ENCODE measurements at regions not wholly inside any gene's neighbourhood (a gene's known extent, or its start where the extent isn't known, plus 50 kb on each side); places are given as distances from the start of the nearest gene placed in this dataset.
"Not testable (repeated sequence)": the region's sequence is repeated elsewhere in the genome, so short reads cannot be mapped to it uniquely, and the experiment has no call there.

- no peak for DNase-seq (ENCODE audit: low spot score)
Observed at GRCh38 chr4:10811991-10812390, 127.4 kb upstream of the CLNK start.

- no peak for DNase-seq (ENCODE audit: low spot score)
Observed at GRCh38 chr4:10810411-10810810, 125.8 kb upstream of the CLNK start.

GRCh38 chr4:10809905-10810304 lies 125.3 kb upstream of the CLNK start:
- no peak for DNase-seq (ENCODE audit: low spot score)

- no peak for DNase-seq (ENCODE audit: low spot score)
Observed at GRCh38 chr4:10808591-10808990, 124.0 kb upstream of the CLNK start.

GRCh38 chr4:10806953-10807645 lies 122.5 kb upstream of the CLNK start:
- DNase-seq (ENCODE audit: low spot score): no peak

GRCh38 chr4:10803713-10804343 lies 119.3 kb upstream of the CLNK start:
- no peak for DNase-seq (ENCODE audit: low spot score)

- DNase-seq (ENCODE audit: low spot score): no peak
Observed at GRCh38 chr4:10787365-10787764, 102.8 kb upstream of the CLNK start.

GRCh38 chr4:10784621-10785020 lies 100.1 kb upstream of the CLNK start:
- no peak for DNase-seq (ENCODE audit: low spot score)

- no peak for DNase-seq (ENCODE audit: low spot score)
Observed at GRCh38 chr4:10783351-10783750, 98.8 kb upstream of the CLNK start.

- no peak for DNase-seq (ENCODE audit: low spot score)
Observed at GRCh38 chr4:10781805-10782204, 97.2 kb upstream of the CLNK start.

- DNase-seq (ENCODE audit: low spot score): not testable (repeated sequence)
Observed at GRCh38 chr4:10780803-10781202, 96.2 kb upstream of the CLNK start.

- not testable (repeated sequence) for DNase-seq (ENCODE audit: low spot score)
Observed at GRCh38 chr4:10775132-10775531, 90.6 kb upstream of the CLNK start.

GRCh38 chr4:10773656-10774055 lies 89.1 kb upstream of the CLNK start:
- no peak for DNase-seq (ENCODE audit: low spot score)

- no peak for DNase-seq (ENCODE audit: low spot score)
Observed at GRCh38 chr4:10773010-10773409, 88.4 kb upstream of the CLNK start.

GRCh38 chr4:10765386-10765785 lies 80.8 kb upstream of the CLNK start:
- DNase-seq (ENCODE audit: low spot score): no peak

- DNase-seq (ENCODE audit: low spot score): no peak
Observed at GRCh38 chr4:10762561-10762960, 78.0 kb upstream of the CLNK start.

GRCh38 chr4:10761903-10762302 lies 77.3 kb upstream of the CLNK start:
- DNase-seq (ENCODE audit: low spot score): no peak

GRCh38 chr4:10760086-10760485 lies 75.5 kb upstream of the CLNK start:
- DNase-seq (ENCODE audit: low spot score): no peak

- no peak for DNase-seq (ENCODE audit: low spot score)
Observed at GRCh38 chr4:10758906-10759305, 74.3 kb upstream of the CLNK start.

- DNase-seq (ENCODE audit: low spot score): no peak
Observed at GRCh38 chr4:10753856-10754402, 69.4 kb upstream of the CLNK start.

GRCh38 chr4:10753336-10753735 lies 68.8 kb upstream of the CLNK start:
- no peak for DNase-seq (ENCODE audit: low spot score)

GRCh38 chr4:10750714-10751113 lies 66.1 kb upstream of the CLNK start:
- no peak for DNase-seq (ENCODE audit: low spot score)

GRCh38 chr4:10747186-10747585 lies 62.6 kb upstream of the CLNK start:
- no peak for DNase-seq (ENCODE audit: low spot score)
